ENCODE measurements at regions not wholly inside any gene's neighbourhood (a gene's known extent, or its start where the extent isn't known, plus 50 kb on each side); places are given as distances from the start of the nearest gene placed in this dataset.
"Not testable (repeated sequence)": the region's sequence is repeated elsewhere in the genome, so short reads cannot be mapped to it uniquely, and the experiment has no call there.

DNA sequence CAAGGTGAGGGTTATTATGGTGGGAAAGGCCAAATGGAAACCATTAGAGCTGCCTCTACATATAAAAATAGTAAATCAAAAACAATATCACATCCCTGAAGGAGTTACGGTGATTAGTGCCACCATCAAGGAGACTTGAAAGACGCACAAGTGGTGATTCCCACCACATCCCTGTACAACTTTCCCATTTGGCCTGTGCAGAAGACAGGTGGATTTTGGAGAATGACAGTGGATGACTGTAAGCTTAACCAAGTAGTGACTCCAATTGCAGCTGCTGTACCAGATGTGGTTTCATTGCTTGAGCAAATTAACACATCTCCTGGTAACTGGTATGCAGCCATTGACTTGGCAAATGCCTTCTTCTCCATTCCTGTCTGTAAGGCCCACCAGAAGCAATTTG lies 54.0 kb upstream of the CCDC80 start:
- intact Hi-C loops (cut with micrococcal nuclease); H3K4me3 Mint-ChIP-seq: not testable (repeated sequence)
- CTCF ChIA-PET: interaction anchor here (2.2 kb wide), 1 partner anchor 52 kb away, joined by 7 read pairs; no protein-coding TSS in a partner anchor

GRCh38 chr3:112693186-112693585 lies 52.2 kb upstream of the CCDC80 start:
- intact Hi-C loops (cut with micrococcal nuclease): no loop called here
- no peaks in the 10 kb centered on the region for H3K9me3 Mint-ChIP-seq
- no peaks in the 10 kb centered on the region for H3K36me3 Mint-ChIP-seq (ENCODE audit: low read depth)
- no peak for DNase-seq
- no peak overlapping the region for H3K4me3 Mint-ChIP-seq
- CTCF ChIA-PET: interaction anchor here (1.0 kb wide), 1 partner anchor 14 kb away, joined by 3 read pairs; no protein-coding TSS in a partner anchor
- no peaks in the 10 kb centered on the region for H3K27me3 Mint-ChIP-seq (ENCODE audit: low read depth)
- peaks cover 9% of the 10 kb centered on the region for H3K4me1 Mint-ChIP-seq (ENCODE audit: low read depth)
- no peak overlapping the region for H3K27ac Mint-ChIP-seq

More for the DNA sequence above, 54.0 kb upstream of the CCDC80 start:
- not testable (repeated sequence) for H3K4me1 Mint-ChIP-seq (ENCODE audit: low read depth); H3K9me3 Mint-ChIP-seq; H3K36me3 Mint-ChIP-seq (ENCODE audit: low read depth); DNase-seq; H3K27me3 Mint-ChIP-seq (ENCODE audit: low read depth); H3K27ac Mint-ChIP-seq

All from activated naive CD4-positive, alpha-beta T cell treated with anti-CD3 and anti-CD28 coated beads for 36 hours (primary cell).